ENCODE measurements at regions not wholly inside any gene's neighbourhood (a gene's known extent, or its start where the extent isn't known, plus 50 kb on each side); places are given as distances from the start of the nearest gene placed in this dataset.
"Not testable (repeated sequence)": the region's sequence is repeated elsewhere in the genome, so short reads cannot be mapped to it uniquely, and the experiment has no call there.

- H3K4me2 ChIP-seq = no peak overlapping the region
- no peaks in the 10 kb centered on the region for H3K79me2 ChIP-seq (ENCODE audit: low read depth)
- no TSS peak for BruUV-seq (replicated peaks)
- no peak overlapping the region for H3K27ac ChIP-seq
- intact Hi-C loops (cut with micrococcal nuclease; ENCODE audit: unreplicated experiment) = no loop called here
- no peaks in the 10 kb centered on the region for H3K4me1 ChIP-seq (replicated peaks; ENCODE audit: insufficient read depth)
- no peaks in the 10 kb centered on the region for H3F3A ChIP-seq (ENCODE audit: insufficient read depth, low read depth)
- no peaks in the 10 kb centered on the region for H3K27me3 ChIP-seq (ENCODE audit: insufficient read depth, low read depth)
- no peaks in the 10 kb centered on the region for H3K9me2 ChIP-seq (ENCODE audit: insufficient read depth)
- no peak for DNase-seq
- no peaks in the 10 kb centered on the region for H3K9me3 ChIP-seq (ENCODE audit: insufficient read depth, low read depth)
- H3K4me3 ChIP-seq = no peak overlapping the region
- TF ChIP-seq CTCF (conservative IDR thresholded peaks at IDR 0.05) (no peak), EZH2 (IDR thresholded peaks at IDR 0.05; ENCODE audit: low read depth) (no peak)
- H3K36me3 ChIP-seq (ENCODE audit: low read depth) = no peaks in the 10 kb centered on the region
- ChIA-PET CTCF (no interaction called here), POLR2A (ENCODE audit: unreplicated experiment) (no interaction called here)
- H2AFZ ChIP-seq = no peak overlapping the region
- no peaks in the 10 kb centered on the region for H4K20me1 ChIP-seq (ENCODE audit: insufficient read depth)
Measured at GRCh38 chr4:135476272-135476671, 1274.7 kb upstream of the PABPC4L start.

- H3K4me3 ChIP-seq = no peak overlapping the region
- CTCF ChIA-PET = no interaction called here
- H3K27me3 ChIP-seq (ENCODE audit: insufficient read depth, low read depth) = no peaks in the 10 kb centered on the region
Measured at GRCh38 chr4:135464311-135464710, 1262.7 kb upstream of the PABPC4L start.

GRCh38 chr4:135447598-135447997 is 1246.0 kb upstream of the PABPC4L start:
- H3K79me2 ChIP-seq (ENCODE audit: low read depth); H3K36me3 ChIP-seq (ENCODE audit: low read depth); H3K9me3 ChIP-seq (ENCODE audit: insufficient read depth, low read depth); H3K27ac ChIP-seq; H2AFZ ChIP-seq; H3F3A ChIP-seq (ENCODE audit: insufficient read depth, low read depth); H3K9me2 ChIP-seq (ENCODE audit: insufficient read depth); POLR2A ChIA-PET (ENCODE audit: unreplicated experiment); H3K27me3 ChIP-seq (ENCODE audit: insufficient read depth, low read depth); BruUV-seq (replicated peaks); CTCF ChIA-PET; H3K4me1 ChIP-seq (replicated peaks; ENCODE audit: insufficient read depth); intact Hi-C loops (cut with micrococcal nuclease; ENCODE audit: unreplicated experiment); H4K20me1 ChIP-seq (ENCODE audit: insufficient read depth): not testable (repeated sequence)
- H3K4me3 ChIP-seq = peak overlapping the region; percentile 33; the same call in 1 of the 2 replicates
- peak overlapping the region; percentile 60; the same call in 1 of the 2 replicates for H3K4me2 ChIP-seq
- DNase-seq = peak in 1 of 2 experiments; percentile 53

More at GRCh38 chr4:135464311-135464710, 1262.7 kb upstream of the PABPC4L start:
- Histone ChIP-seq H3K4me1 (replicated peaks; ENCODE audit: insufficient read depth) (no peaks in the 10 kb centered on the region), H3K36me3 (ENCODE audit: low read depth) (no peaks in the 10 kb centered on the region), H3F3A (ENCODE audit: insufficient read depth, low read depth) (no peaks in the 10 kb centered on the region), H3K79me2 (ENCODE audit: low read depth) (no peaks in the 10 kb centered on the region), H2AFZ (no peak overlapping the region), H3K4me2 (no peak overlapping the region), H3K27ac (no peak overlapping the region), H4K20me1 (ENCODE audit: insufficient read depth) (no peaks in the 10 kb centered on the region), H3K9me3 (ENCODE audit: insufficient read depth, low read depth) (no peaks in the 10 kb centered on the region), H3K9me2 (ENCODE audit: insufficient read depth) (no peaks in the 10 kb centered on the region)
- BruUV-seq (replicated peaks) = no TSS peak
- no peak for TF ChIP-seq EZH2 (IDR thresholded peaks at IDR 0.05; ENCODE audit: low read depth)
- no peak for TF ChIP-seq CTCF (conservative IDR thresholded peaks at IDR 0.05)
- POLR2A ChIA-PET (ENCODE audit: unreplicated experiment) = no interaction called here
- no peak for DNase-seq
- intact Hi-C loops (cut with micrococcal nuclease; ENCODE audit: unreplicated experiment) = no loop called here

GRCh38 chr4:135434936-135435335 is 1233.3 kb upstream of the PABPC4L start:
- H3K36me3 ChIP-seq (ENCODE audit: low read depth) = no peaks in the 10 kb centered on the region
- H3K79me2 ChIP-seq (ENCODE audit: low read depth) = no peaks in the 10 kb centered on the region
- DNase-seq = peak; percentile 45 to 56
- no peak overlapping the region for H3K4me2 ChIP-seq
- H4K20me1 ChIP-seq (ENCODE audit: insufficient read depth) = no peaks in the 10 kb centered on the region
- no peaks in the 10 kb centered on the region for H3K27me3 ChIP-seq (ENCODE audit: insufficient read depth, low read depth)
- no peaks in the 10 kb centered on the region for H3F3A ChIP-seq (ENCODE audit: insufficient read depth, low read depth)
- BruUV-seq (replicated peaks) = no TSS peak
- H2AFZ ChIP-seq = no peak overlapping the region
- H3K4me1 ChIP-seq (replicated peaks; ENCODE audit: insufficient read depth) = no peaks in the 10 kb centered on the region
- no peaks in the 10 kb centered on the region for H3K9me2 ChIP-seq (ENCODE audit: insufficient read depth)
- H3K27ac ChIP-seq = no peak overlapping the region
- POLR2A ChIA-PET (ENCODE audit: unreplicated experiment) = no interaction called here
- intact Hi-C loops (cut with micrococcal nuclease; ENCODE audit: unreplicated experiment) = no loop called here
- H3K4me3 ChIP-seq = no peak overlapping the region
- CTCF ChIA-PET = no interaction called here
- no peaks in the 10 kb centered on the region for H3K9me3 ChIP-seq (ENCODE audit: insufficient read depth, low read depth)
- TF ChIP-seq EZH2 (IDR thresholded peaks at IDR 0.05; ENCODE audit: low read depth) (no peak), CTCF (conservative IDR thresholded peaks at IDR 0.05) (no peak)
